KOPT-K1 (cell line): ENCODE measurements at regions not wholly inside any gene's neighbourhood (a gene's known extent, or its start where the extent isn't known, plus 50 kb on each side); places are given as distances from the start of the nearest gene placed in this dataset.

ENCODE experiments used
- H3K27ac ChIP-seq: fragments of 200-600 bp; sonication (generic); 2 replicates; pipeline ENCODE4 v1.5.1; 2016; ENCODE audit warnings: antibody characterized with exemption, mild to moderate bottlenecking, low read depth, low read length; ENCODE audit not compliant: poor library complexity, severe bottlenecking
- H3K36me3 ChIP-seq: fragments of 200-600 bp; sonication (generic); 2 replicates; pipeline ENCODE4 v1.5.1; 2017; ENCODE audit warnings: antibody characterized with exemption, mild to moderate bottlenecking, low read length, moderate library complexity; ENCODE audit not compliant: insufficient read depth
- H3K9me3 ChIP-seq: fragments of 200-600 bp; sonication (generic); 2 replicates; pipeline ENCODE4 v1.5.1; 2017; ENCODE audit warnings: antibody characterized with exemption, low read length, mild to moderate bottlenecking; ENCODE audit not compliant: insufficient read depth, poor library complexity, severe bottlenecking

- Histone ChIP-seq H3K9me3 (no peaks in the 10 kb centered on the region), H3K27ac (no peak overlapping the region), H3K36me3 (no peaks in the 10 kb centered on the region)
Measured at GRCh38 chr10:128642502-128642901, 516.3 kb upstream of the MKI67 start.

GRCh38 chr10:128643658-128644057, 517.4 kb upstream of the MKI67 start:
- no peak overlapping the region for H3K27ac ChIP-seq
- H3K9me3 ChIP-seq: no peaks in the 10 kb centered on the region
- no peaks in the 10 kb centered on the region for H3K36me3 ChIP-seq

GRCh38 chr10:128645486-128645885, 519.3 kb upstream of the MKI67 start:
- Histone ChIP-seq H3K9me3 (no peaks in the 10 kb centered on the region), H3K36me3 (no peaks in the 10 kb centered on the region), H3K27ac (no peak overlapping the region)

GRCh38 chr10:128646956-128647355, 520.7 kb upstream of the MKI67 start:
- no peaks in the 10 kb centered on the region for H3K9me3 ChIP-seq
- H3K27ac ChIP-seq: no peak overlapping the region
- no peaks in the 10 kb centered on the region for H3K36me3 ChIP-seq

- no peaks in the 10 kb centered on the region for H3K36me3 ChIP-seq
- no peak overlapping the region for H3K27ac ChIP-seq
- H3K9me3 ChIP-seq: no peaks in the 10 kb centered on the region
Measured at GRCh38 chr10:128657548-128657947, 531.3 kb upstream of the MKI67 start.

GRCh38 chr10:128660726-128661125, 534.5 kb upstream of the MKI67 start:
- Histone ChIP-seq H3K27ac (no peak overlapping the region), H3K9me3 (peaks cover 4% of the 10 kb centered on the region), H3K36me3 (no peaks in the 10 kb centered on the region)

- Histone ChIP-seq H3K9me3 (peaks cover 4% of the 10 kb centered on the region), H3K36me3 (no peaks in the 10 kb centered on the region), H3K27ac (no peak overlapping the region)
Measured at GRCh38 chr10:128661404-128662197, 535.4 kb upstream of the MKI67 start.

GRCh38 chr10:128662520-128662919, 536.3 kb upstream of the MKI67 start:
- Histone ChIP-seq H3K36me3 (no peaks in the 10 kb centered on the region), H3K27ac (no peak overlapping the region), H3K9me3 (peaks cover 4% of the 10 kb centered on the region)

- H3K36me3 ChIP-seq: no peaks in the 10 kb centered on the region
- peaks cover 4% of the 10 kb centered on the region for H3K9me3 ChIP-seq
- H3K27ac ChIP-seq: no peak overlapping the region
Measured at GRCh38 chr10:128664729-128665128, 538.5 kb upstream of the MKI67 start.

GRCh38 chr10:128675405-128675804, 549.2 kb upstream of the MKI67 start:
- Histone ChIP-seq H3K27ac (no peak overlapping the region), H3K9me3 (no peaks in the 10 kb centered on the region), H3K36me3 (no peaks in the 10 kb centered on the region)

- no peak overlapping the region for H3K27ac ChIP-seq
Measured at GRCh38 chr10:128680116-128680515, 553.9 kb upstream of the MKI67 start.

GRCh38 chr10:128684215-128684614, 558.0 kb upstream of the MKI67 start:
- no peak overlapping the region for H3K27ac ChIP-seq
- no peaks in the 10 kb centered on the region for H3K9me3 ChIP-seq
- H3K36me3 ChIP-seq: no peaks in the 10 kb centered on the region

More at GRCh38 chr10:128680116-128680515, 553.9 kb upstream of the MKI67 start:
- Histone ChIP-seq H3K9me3 (no peaks in the 10 kb centered on the region), H3K36me3 (no peaks in the 10 kb centered on the region)

GRCh38 chr10:128686630-128687278, 560.5 kb upstream of the MKI67 start:
- Histone ChIP-seq H3K9me3 (no peaks in the 10 kb centered on the region), H3K27ac (no peak overlapping the region), H3K36me3 (no peaks in the 10 kb centered on the region)

GRCh38 chr10:128687408-128687807, 561.2 kb upstream of the MKI67 start:
- Histone ChIP-seq H3K27ac (no peak overlapping the region), H3K36me3 (no peaks in the 10 kb centered on the region), H3K9me3 (no peaks in the 10 kb centered on the region)

GRCh38 chr10:128687927-128688549, 561.8 kb upstream of the MKI67 start:
- no peaks in the 10 kb centered on the region for H3K9me3 ChIP-seq

More at GRCh38 chr10:128687927-128688549, 561.8 kb upstream of the MKI67 start:
- Histone ChIP-seq H3K36me3 (no peaks in the 10 kb centered on the region), H3K27ac (no peak overlapping the region)
